Thyroid gland (tissue), 4 donors: ENCODE measurements at regions not wholly inside any gene's neighbourhood (a gene's known extent, or its start where the extent isn't known, plus 50 kb on each side); places are given as distances from the start of the nearest gene placed in this dataset.
"Not testable (repeated sequence)": the region's sequence is repeated elsewhere in the genome, so short reads cannot be mapped to it uniquely, and the experiment has no call there.

Experiments used
- DNase-seq, 2 donors: peaks; one replicate each; pipeline ENCODE4 v3.0.0-alpha.2; 2019
- H3K27ac ChIP-seq, 3 donors: fragments of 200-600 bp; sonication (generic); 1 replicate in 2 of 3; 2 replicates in 1 of 3; pipeline ENCODE4 v1.5.1; 2016 to 2019; ENCODE audit warnings: mild to moderate bottlenecking in 1 of 3, moderate library complexity in 1 of 3
- H3K27me3 ChIP-seq: fragments of 200-600 bp; sonication (generic); one replicate; pipeline ENCODE4 v1.5.1; 2019
- H3K36me3 ChIP-seq, 2 donors: fragments of 200-600 bp; sonication (generic); one replicate each; pipeline ENCODE4 v1.5.1; 2016 to 2019
- H3K4me1 ChIP-seq, 2 donors: fragments of 200-600 bp; sonication (generic); one replicate each; pipeline ENCODE4 v1.5.1; 2017 to 2019
- H3K4me3 ChIP-seq, 3 donors: fragments of 200-600 bp; sonication (generic); replicated peaks in 1 of 3; 1 replicate in 2 of 3; 2 replicates in 1 of 3; pipeline ENCODE4 v1.5.1; 2016; ENCODE audit warnings: mild to moderate bottlenecking in 1 of 3
- H3K9me3 ChIP-seq: fragments of 200-600 bp; sonication (generic); one replicate; pipeline ENCODE4 v1.5.1; 2017
- CTCF ChIP-seq, 6 experiments: fragments of 200-600 bp in 3 of 6; fragments of 450-650 bp in 3 of 6; sonication (generic) in 3 of 6; IDR thresholded peaks; one replicate each; pipeline ENCODE4 v1.5.1; 2016 to 2019; ENCODE audit warnings: antibody characterized with exemption in 6 of 6, mild to moderate bottlenecking in 2 of 6, inconsistent platforms in 1 of 6, moderate library complexity in 1 of 6
- POLR2A ChIP-seq, 2 donors: fragments of 450-650 bp; IDR thresholded peaks; one replicate each; pipeline ENCODE4 v1.6.1; 2017; ENCODE audit warnings: antibody characterized with exemption in 2 of 2, mild to moderate bottlenecking in 2 of 2, moderate library complexity in 1 of 2
- WGBS, 2 donors: methylation state at CpG; one replicate each; pipeline ENCODE4 v1.1.5; 2017; 5-methylcytosine and 5-hydroxymethylcytosine counted together
- intact Hi-C: fragments of 100-400 bp; cut with DNase I; formaldehyde crosslinking; loops from one replicate; pipeline ENCODE4 v1.15.1; 2023

GRCh38 chr3:67127254-67127653 is 129.1 kb downstream of the KBTBD8 start:
- Histone ChIP-seq H3K4me3 (no peak overlapping the region), H3K4me1 (no peaks in the 10 kb centered on the region), H3K36me3 (no peaks in the 10 kb centered on the region), H3K9me3 (no peaks in the 10 kb centered on the region), H3K27ac (no peak overlapping the region), H3K27me3 (no peaks in the 10 kb centered on the region)
- no peak for TF ChIP-seq POLR2A (IDR thresholded peaks at IDR 0.05)
- no peak for DNase-seq
- intact Hi-C loops, result no loop called here
- 54 to 66% methylated on average over 3 of the region's 3 CpGs for WGBS, 2 donors

- no peak overlapping the region for H3K27ac ChIP-seq
- H3K27me3 ChIP-seq, result no peaks in the 10 kb centered on the region
- WGBS, 2 donors, result 84 to 93% methylated on average over 7 to 8 of the region's 8 CpGs
- intact Hi-C loops, result no loop called here
- H3K4me1 ChIP-seq, result no peaks in the 10 kb centered on the region
- no peak for DNase-seq
- TF ChIP-seq CTCF (IDR thresholded peaks at IDR 0.05) (no peak), POLR2A (IDR thresholded peaks at IDR 0.05) (no peak)
- no peak overlapping the region for H3K4me3 ChIP-seq
- no peaks in the 10 kb centered on the region for H3K36me3 ChIP-seq
- no peaks in the 10 kb centered on the region for H3K9me3 ChIP-seq
These were observed 144.3 kb downstream of the KBTBD8 start for GRCh38 chr3:67142432-67142831.

- H3K4me1 ChIP-seq, result no peaks in the 10 kb centered on the region
- 81 to 84% methylated on average over 2 of the region's 2 CpGs for WGBS, 2 donors
- no peak for DNase-seq
- H3K4me3 ChIP-seq, result no peak overlapping the region
- no peaks in the 10 kb centered on the region for H3K27me3 ChIP-seq
- no peaks in the 10 kb centered on the region for H3K9me3 ChIP-seq
- no peak for TF ChIP-seq CTCF (IDR thresholded peaks at IDR 0.05)
- no peak for TF ChIP-seq POLR2A (IDR thresholded peaks at IDR 0.05)
- no peaks in the 10 kb centered on the region for H3K36me3 ChIP-seq
- H3K27ac ChIP-seq, result no peak overlapping the region
- intact Hi-C loops, result no loop called here
These were observed 147.6 kb downstream of the KBTBD8 start for GRCh38 chr3:67145738-67146137.

GRCh38 chr3:67154429-67154828 is 156.3 kb downstream of the KBTBD8 start:
- H3K4me3 ChIP-seq, result no peak overlapping the region
- no peaks in the 10 kb centered on the region for H3K4me1 ChIP-seq
- TF ChIP-seq CTCF (IDR thresholded peaks at IDR 0.05) (no peak), POLR2A (IDR thresholded peaks at IDR 0.05) (no peak)
- 0 to 35% methylated on average over 1 to 8 of the region's 8 CpGs for WGBS, 2 donors
- H3K36me3 ChIP-seq, result no peaks in the 10 kb centered on the region
- no peaks in the 10 kb centered on the region for H3K9me3 ChIP-seq
- H3K27me3 ChIP-seq, result no peaks in the 10 kb centered on the region
- DNase-seq, result no peak
- intact Hi-C loops, result no loop called here
- no peak overlapping the region for H3K27ac ChIP-seq

- Histone ChIP-seq H3K36me3 (no peaks in the 10 kb centered on the region), H3K4me3 (no peak overlapping the region), H3K27ac (no peak overlapping the region), H3K27me3 (no peaks in the 10 kb centered on the region), H3K9me3 (no peaks in the 10 kb centered on the region), H3K4me1 (no peaks in the 10 kb centered on the region)
- TF ChIP-seq POLR2A (IDR thresholded peaks at IDR 0.05) (no peak), CTCF (IDR thresholded peaks at IDR 0.05) (no peak)
- intact Hi-C loops, result no loop called here
- DNase-seq, result no peak
- 56 to 65% methylated on average over 3 of the region's 3 CpGs for WGBS, 2 donors
These were observed 169.4 kb downstream of the KBTBD8 start for GRCh38 chr3:67167481-67167880.

- no peak for TF ChIP-seq POLR2A (IDR thresholded peaks at IDR 0.05)
- H3K4me1 ChIP-seq, result no peaks in the 10 kb centered on the region
- intact Hi-C loops, result no loop called here
- no peaks in the 10 kb centered on the region for H3K36me3 ChIP-seq
- no peak overlapping the region for H3K4me3 ChIP-seq
- WGBS, 2 donors, result 93 to 100% methylated on average over 2 of the region's 2 CpGs
- no peaks in the 10 kb centered on the region for H3K27me3 ChIP-seq
- no peak overlapping the region for H3K27ac ChIP-seq
- no peak for DNase-seq
- H3K9me3 ChIP-seq, result no peaks in the 10 kb centered on the region
These were observed 173.7 kb downstream of the KBTBD8 start for GRCh38 chr3:67171841-67172240.

GRCh38 chr3:67173130-67173529 is 175.0 kb downstream of the KBTBD8 start:
- H3K27me3 ChIP-seq, H3K4me1 ChIP-seq, intact Hi-C loops, H3K27ac ChIP-seq, H3K36me3 ChIP-seq, H3K4me3 ChIP-seq, H3K9me3 ChIP-seq, DNase-seq: not testable (repeated sequence)
- WGBS, 2 donors, result 72 to 85% methylated on average over 3 of the region's 3 CpGs
